GM19397 (cell line): ENCODE measurements at regions not wholly inside any gene's neighbourhood (a gene's known extent, or its start where the extent isn't known, plus 50 kb on each side); places are given as distances from the start of the nearest gene placed in this dataset.
"Not testable (repeated sequence)": the region's sequence is repeated elsewhere in the genome, so short reads cannot be mapped to it uniquely, and the experiment has no call there.

ENCODE experiments used
- ATAC-seq: cut with Tn5 transposase; IDR thresholded peaks from one replicate; pipeline ENCODE4 v1.9.1; 2021; ENCODE audit warnings: mild to moderate bottlenecking, moderate library complexity; ENCODE audit not compliant: unreplicated experiment

DNA sequence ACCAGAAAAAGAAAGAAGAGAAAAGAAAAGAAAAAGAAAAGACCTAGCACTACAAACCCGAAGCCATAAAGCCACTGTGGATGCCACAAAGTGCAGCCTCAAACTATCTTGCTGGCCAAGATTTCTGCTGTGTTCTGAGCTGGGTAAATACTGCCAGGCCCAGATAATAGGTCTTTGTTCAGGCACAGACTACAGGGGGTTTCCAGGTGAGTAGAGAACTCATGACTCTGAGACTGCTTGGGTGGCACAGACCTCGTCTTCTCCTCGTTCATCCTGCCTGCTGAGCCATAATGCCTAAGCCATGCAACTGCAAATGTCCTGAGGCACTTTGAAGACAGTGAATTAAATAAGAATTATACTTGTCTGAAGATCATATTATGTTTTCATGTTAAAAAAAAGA is 651.8 kb downstream of the LMO4 start:
- ATAC-seq, result peak; percentile 54

DNA sequence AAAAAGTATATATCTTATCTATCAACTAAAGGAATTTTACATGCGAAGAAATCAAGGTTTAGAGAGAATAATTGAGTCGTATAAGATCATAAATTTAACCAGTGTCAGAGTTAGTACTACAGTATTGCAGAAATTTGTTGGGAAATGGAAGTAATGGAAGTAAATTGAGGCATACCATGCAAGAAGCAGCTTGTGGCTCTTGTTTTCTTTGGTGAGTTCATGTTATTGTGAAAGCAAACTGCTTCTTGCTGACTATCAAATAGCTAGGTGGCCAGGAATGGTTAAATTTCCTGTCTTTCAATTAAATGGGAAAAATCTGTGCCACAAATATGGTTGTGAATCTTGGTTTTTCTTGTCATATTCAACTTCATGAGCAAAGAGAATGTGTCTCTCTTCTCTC is 652.7 kb downstream of the LMO4 start:
- ATAC-seq, result no peak

DNA sequence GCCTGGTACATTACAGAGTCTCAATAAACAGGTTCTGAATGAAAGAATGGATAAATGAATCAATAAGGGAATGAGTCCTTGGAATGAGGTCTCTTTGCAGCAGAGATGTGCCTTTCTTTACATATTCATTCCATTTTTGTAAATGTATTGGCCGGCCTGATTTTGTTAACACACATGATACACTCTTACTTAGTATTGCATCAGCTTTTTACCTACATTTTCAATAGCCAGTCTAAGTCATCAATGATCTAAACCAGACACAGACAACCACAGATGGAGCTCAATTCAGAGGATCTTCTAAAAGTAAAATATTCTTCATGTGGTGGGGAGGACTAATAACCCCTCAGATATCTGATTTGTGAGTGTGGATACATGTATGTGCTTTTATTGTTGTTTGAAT is 653.1 kb downstream of the LMO4 start:
- no peak for ATAC-seq

DNA sequence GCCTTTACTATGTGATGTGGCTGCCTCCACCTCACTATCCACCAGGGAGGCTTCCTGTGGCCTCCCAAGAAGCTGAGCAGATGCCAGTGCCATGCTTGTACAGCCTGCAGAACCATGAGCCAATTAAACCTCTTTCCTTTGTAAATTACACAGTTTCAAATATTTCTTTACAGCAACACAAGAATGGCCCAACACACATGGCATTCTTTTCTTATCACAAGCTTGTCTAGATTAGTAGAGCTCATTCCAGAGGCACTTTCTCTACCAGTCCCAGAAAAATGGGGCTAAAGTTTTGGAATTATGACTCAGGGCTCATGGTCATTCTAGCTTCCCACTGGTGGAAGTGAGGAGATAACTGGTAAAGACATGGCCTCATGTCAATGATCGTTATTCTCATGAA is 655.2 kb downstream of the LMO4 start:
- ATAC-seq, result no peak

DNA sequence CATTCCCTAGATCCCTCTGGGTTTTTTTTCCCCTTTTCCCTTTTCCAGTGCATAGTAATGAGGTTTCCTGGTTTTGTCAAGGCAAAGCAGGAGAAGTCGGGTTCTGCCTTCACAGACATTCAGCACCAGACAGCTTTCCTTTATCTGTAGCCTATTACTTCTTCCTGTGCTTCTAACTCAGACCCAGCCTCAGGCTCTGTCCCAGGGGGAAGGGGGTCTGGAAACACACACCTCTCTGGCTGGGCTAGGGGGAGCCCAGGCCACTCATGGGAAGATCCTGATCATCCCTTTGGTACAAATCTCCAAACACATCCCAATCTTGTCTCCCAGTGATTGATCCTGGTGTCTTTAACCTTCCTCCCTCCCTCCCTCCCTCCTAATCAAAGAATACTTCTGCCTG is 656.4 kb downstream of the LMO4 start:
- ATAC-seq, result no peak

DNA sequence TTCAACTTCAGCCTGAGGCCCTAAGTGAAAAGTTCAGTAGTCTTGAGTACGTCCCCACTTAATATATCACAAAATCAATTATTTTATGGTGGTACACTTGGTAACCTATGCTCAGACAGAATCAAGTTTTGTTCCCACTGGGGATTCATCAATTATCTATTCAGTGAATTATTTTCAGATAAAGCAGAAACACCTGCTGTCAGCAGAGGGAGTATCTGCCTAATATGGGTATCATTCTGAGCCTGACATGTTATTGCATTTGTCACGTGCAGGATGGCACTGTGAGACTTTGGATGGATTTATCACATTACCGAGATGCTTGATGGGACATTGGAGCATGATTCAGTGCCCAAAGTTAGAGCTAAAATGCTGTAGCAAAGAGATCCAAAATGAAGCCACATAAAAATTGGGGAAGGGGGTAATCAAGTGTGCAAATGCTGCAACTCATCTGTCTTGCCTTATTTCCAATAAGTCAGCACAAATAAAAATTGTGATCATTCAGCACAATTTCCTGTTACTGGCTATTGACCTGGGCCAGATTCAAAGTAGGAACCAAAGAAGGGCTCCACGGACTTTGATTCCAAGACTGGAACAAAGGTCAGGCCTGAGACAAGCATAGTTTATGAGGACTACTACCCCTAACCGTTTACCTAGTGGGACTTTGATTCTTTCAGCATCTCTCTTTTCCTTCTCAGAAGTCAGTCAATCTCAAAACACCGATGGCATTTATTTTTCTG is 657.6 kb downstream of the LMO4 start:
- no peak for ATAC-seq

DNA sequence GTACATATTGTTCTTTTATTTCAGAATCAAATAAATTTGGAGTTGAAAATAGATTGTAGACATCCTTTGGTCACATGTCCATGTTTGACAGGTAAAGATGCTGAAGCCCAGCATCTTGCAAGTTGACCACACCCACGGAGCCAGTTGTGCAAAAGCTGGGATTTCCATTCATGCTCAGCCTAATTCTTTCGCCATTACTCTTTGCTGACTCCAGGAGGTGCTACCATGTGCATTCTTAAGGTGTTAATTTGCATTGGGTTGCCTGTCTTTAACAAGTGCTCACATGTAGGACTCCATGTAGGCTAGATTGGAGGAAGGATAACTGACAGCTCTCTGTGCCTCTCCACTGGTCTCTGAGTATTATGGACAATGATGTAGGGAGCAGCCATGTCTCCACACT is 660.7 kb downstream of the LMO4 start:
- ATAC-seq, result no peak

DNA sequence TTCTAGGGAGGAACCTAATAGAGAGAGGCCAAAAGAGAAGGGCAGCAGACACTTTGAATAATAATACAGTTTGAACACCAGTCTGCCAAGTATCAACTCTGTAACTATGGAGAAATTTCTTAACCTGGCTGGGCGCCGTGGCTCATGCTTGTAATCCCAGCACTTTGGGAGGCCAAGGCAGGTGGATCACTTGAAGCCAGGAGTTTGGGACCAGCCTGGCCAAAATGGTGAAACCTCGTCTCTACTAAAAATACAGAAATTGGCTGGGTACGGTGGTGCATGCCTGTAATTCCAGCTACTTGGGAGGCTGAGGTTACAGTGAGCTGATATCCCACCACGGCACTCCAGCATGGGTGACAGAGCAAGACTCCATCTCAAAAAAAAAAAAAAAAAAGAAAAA is 663.9 kb downstream of the LMO4 start:
- ATAC-seq, result not testable (repeated sequence)

DNA sequence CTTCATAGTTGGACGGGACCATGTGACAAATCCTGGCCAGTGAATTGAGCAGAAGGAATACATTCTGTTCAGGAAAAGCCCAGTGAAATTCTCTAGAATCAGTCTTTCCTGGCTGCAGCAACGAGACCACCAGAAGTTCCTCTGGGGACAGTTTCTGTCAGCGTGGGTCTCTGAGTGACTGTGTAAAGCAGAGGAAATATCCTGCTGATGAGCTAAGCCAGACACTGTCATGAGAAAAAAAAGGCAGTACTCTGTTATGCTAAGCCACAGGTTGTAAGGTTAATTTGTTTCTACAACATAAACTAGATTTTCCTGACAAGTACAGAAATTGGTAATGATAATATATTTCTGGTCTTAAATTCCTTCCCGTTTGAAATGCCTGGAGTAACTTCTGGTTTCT is 664.4 kb downstream of the LMO4 start:
- ATAC-seq, result no peak

DNA sequence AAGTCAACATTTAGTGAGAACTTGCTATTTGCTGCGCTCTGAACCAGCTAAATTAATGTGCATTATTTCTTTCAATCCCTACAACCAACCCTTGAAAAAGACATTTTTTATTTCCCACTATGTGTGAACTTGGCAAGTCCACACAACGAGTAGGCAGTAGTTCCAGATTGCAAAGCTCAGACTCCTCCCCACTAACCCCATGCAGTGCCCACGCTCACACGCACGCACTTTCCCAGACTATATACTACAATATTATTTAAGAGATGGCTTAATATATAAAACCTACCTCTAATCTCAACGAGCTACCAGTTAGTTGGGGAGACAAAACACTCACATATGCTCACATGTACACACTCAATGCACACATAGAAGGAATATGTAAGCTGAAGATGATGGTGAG is 671.2 kb downstream of the LMO4 start:
- ATAC-seq, result no peak

DNA sequence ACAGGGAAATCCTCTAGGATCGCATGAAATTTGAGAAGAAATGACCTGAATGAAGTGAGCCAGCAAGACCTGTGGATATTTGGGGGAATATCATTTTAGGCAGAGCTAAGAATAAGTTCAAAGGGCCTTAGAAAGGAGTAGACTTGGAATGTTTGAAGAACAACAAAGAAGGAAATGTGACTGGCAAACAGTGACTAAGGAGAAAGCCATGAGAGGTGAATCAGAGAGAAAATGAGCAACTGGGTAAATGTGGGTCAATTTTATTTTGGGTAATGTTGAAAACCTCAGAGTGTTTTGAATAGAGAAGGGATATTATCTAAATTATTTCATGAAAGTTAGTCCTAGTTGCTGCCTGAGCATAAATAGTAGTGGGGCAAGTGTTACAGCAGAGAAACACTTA is 672.8 kb downstream of the LMO4 start:
- no peak for ATAC-seq

DNA sequence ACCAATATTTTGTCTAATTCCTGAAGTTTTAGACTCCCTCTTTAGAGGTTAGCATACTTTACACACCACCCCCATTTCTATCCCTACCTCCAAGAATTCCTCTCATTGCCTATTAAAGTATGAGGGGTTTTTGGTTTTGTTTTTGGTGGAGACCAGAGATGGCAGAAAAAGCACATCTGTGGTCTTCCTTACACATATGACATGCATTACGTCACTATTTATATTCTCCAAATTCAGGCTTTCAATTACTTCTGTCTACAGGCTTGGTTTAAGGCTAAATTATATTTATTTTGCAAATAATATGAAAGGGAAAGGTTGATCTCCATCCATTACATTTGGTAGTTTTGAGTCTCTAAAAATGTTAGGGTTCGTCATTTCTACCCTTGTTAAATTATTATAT is 674.6 kb downstream of the LMO4 start:
- ATAC-seq, result no peak

DNA sequence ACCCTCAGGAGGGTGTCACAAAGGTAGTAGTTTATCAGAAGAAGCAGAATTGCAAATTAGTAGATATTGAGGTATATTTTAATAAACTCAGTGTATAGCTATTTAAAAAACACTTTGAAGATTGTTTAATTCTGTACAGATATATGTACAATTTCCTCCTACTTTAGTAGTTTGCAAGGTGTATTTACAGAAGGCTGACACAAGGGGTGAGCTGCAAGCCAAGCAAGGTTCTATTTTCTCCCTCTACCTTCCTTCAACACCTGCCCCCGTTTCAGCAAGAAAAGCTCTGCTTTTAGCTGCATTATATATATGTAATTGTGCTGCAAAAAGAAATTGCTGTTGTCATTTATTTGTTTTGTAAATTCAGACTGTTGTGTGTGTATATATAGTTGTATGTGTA is 674.2 kb upstream of the PKN2 start:
- no peak for ATAC-seq

DNA sequence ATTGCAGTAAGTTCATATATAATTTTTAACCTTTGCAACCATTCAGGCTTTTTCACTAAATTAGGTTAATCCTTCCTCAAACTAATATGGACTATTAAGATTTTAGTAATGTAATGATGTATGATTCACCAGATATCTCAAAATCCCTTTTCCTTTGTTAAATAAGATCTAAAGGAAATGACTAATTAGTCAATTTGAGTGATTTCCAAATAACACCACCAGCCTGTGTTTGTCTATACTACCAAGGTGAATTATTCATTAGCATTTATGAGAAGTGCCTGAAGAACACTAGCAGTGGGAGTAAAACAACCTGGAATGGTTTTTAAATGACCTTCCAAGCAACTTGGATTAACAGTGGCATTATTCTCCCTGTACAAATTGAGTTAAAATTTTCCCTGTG is 670.6 kb upstream of the PKN2 start:
- ATAC-seq, result no peak

DNA sequence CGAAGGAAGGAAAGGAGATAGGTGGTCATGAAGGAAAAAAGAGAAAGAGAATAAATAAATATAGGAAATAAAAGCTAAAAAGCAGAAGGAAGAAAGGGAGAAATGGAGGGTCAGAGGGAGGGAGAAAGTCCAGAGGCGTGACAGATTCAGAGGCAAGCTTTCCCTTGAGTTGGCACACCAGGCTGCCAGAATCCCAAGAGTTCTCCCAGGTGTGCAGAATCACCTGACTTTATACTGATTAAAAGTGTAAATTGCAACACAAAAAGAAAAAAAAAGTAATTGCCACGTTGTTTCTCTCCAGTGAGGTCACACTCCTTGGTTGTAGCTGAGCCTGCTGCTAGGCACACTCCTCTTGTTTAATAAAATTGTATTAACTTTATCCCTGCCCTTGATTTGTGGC is 669.9 kb upstream of the PKN2 start:
- no peak for ATAC-seq

DNA sequence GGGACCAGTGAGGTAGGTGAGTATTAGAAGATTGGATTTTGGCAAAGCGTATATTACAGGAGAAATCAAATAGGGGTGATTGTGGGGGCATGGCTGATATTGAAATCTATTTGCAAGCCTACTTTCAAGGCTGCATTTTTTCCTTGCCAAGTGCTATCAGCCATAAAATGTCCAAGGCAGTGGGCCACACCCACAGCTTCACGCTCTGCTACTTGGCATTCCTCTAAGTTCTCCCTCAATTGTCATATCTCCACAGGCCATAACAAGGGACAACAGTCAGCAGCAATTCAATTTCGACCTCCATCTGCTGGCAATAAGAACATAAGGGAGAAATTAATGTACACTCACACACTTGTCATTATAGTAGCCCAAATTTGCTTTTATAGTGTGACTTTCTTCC is 667.1 kb upstream of the PKN2 start:
- no peak for ATAC-seq

DNA sequence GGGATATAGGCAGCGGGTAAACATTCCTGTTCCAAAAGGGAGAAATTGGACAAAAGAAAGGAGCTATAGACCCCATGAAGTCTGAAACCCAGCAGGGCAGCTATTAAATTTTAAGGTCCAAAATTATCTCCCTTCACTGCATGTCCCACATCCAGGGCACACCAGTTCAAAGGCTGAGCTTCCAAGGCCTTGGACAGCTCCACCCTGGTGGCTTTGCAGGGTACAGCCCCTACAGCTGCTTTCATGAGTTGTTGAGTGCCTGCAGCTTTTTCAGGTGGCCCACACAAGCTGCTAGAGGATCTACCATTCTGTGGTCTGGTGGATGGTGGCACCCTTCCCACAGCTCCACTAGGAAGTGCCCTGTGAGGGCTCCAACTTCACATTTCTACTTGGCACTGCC is 662.5 kb upstream of the PKN2 start:
- no peak for ATAC-seq

DNA sequence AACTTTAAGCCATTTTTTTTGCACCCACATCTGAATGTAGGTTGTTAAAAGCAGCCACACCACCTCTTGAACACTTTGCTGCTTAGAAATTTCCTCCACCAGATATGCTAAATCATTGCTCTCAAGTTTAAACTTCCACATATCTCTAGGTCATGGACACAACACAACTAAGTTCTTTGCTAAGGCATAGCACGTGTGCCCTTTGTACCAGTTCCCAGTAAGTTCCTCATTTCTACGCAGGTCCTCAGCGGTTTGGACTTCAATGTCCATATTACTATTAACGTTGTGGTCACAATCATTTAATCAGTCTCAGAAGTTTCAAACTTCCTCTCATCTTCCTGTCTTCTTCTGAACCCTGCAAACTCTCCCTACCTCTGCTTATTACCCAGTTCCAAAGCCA is 661.6 kb upstream of the PKN2 start:
- no peak for ATAC-seq

DNA sequence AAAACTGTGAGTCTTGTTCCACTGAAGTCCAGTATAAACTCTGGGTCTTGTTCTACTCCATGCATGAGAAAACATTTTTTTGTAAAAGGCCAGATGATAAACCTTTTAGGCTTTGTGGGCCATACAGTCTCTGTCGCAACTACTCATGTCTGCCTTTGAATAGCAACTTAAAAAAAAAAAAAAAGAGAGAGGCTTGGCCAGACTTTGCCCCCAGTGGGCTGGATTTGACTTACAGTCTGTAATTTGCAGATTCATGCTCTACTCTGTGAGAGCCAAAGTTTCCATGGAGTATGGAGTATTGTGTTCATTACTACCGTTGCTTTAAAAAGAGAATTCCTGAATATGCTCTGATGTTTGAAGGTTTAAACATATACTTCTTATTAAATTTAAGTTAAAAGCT is 654.9 kb upstream of the PKN2 start:
- no peak for ATAC-seq

DNA sequence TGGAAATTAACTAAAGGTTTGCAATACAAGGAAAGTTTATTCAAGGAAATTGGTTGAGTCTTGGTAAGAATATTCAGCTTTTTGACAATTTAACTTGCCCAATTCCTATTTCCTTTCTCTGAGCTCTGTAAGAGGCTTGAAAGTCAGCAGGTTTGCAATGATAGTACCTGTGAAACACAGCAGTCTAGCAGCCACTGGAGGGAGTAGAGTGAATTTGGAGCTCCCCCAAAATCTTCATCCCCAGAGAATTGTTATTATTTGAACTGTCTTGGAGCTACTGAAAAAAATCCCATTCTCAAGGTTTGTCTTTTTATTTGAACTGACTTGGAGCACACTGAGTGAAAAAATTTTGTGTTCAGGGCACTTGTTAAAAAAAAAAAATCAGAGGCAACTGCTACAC is 654.2 kb upstream of the PKN2 start:
- no peak for ATAC-seq

DNA sequence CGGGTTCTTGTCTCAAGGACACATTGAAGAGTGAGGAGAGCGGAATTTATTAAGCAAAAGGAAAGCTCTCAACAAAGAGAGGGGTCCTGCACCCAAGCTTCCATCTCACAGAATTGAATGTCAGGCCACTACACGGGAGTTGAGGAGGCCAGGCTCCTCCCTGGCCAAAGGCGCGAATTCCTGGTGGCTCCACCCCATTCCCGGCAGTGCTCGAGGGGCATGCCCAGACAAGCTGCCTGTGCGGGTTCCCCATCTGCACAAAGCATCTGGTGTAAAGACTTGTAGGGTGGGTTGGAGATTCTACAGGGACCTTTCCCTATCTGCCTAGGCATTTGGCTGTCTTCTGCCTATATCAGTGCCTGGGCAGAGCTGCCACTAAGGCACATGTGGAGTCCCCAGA is 648.5 kb upstream of the PKN2 start:
- no peak for ATAC-seq

DNA sequence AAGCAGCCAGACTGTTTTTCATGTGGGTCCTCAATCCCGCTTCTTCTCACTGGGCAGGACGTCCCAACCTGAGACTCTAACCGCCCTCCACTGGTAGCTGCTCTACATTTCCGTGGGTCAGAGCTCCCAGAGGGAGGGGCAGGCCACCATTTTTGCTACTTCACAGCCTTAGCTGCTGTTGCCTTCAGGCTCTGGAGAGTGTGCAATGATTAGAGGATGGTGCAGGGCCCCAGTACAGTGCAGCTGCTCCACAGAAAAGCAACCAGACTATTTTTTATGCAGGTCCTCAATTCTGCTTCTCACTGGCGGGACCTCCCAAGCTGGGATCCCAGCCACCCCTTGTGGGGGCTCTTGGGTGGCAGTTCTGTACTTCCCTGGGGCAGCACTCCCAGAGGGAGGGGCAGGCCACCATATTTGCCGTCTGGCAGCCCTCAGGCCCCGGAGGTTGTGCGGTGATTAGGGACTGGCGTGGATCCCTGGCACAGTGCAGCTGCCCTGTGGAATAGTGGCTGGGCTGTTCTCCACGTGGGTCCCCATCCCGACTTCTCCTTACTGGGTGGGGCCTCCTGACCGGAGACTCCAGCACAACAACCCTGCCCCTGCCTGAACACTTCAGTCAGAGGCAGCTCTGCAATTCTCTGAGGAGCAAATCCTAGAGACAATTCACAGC is 647.6 kb upstream of the PKN2 start:
- no peak for ATAC-seq

DNA sequence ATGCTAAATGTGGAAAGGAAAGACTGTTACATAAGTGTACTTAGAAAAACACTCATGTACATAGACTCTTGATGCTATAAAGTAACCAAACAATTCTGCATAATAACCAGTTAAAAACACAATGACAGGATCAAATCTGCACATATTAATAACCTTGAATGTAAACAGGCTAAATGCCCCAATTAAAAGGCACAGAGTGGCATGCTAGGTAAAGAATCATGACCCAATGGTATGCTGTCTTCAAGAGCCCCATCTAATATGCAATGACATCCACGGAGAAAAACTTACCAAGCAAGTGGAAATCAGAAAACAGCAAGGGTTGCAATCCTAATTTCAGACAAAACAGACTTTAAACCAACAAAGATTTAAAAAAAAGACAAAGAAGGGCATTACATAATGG is 644.8 kb upstream of the PKN2 start:
- ATAC-seq, result no peak
